GM21723 (cell line): ENCODE measurements at regions not wholly inside any gene's neighbourhood (a gene's known extent, or its start where the extent isn't known, plus 50 kb on each side); places are given as distances from the start of the nearest gene placed in this dataset.
"Not testable (repeated sequence)": the region's sequence is repeated elsewhere in the genome, so short reads cannot be mapped to it uniquely, and the experiment has no call there.

ENCODE experiments used
- ATAC-seq: cut with Tn5 transposase; IDR thresholded peaks from one replicate; pipeline ENCODE4 v1.9.1; 2021; ENCODE audit warnings: mild to moderate bottlenecking, moderate library complexity; ENCODE audit not compliant: unreplicated experiment

GRCh38 chr3:137295336-137295735, 337.6 kb downstream of the IL20RB start:
- ATAC-seq: no peak

DNA sequence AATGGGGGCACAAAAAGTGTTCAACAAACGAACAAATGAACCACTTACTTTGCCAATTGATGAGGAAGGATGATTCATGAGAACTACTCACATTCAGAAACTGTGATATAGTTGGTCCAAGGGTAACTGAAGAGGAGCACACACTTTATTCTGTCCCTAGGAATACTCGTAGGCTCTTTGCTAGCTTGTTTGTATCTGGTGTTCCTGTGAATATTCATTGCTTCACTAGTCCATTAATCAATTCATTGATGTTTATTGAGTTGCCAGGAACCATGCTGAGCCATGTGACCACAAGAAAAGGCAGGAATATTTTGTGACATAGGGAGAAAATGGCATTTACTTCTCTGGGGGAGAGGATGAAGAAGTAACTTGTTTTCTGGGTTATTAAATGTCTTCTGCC, 338.3 kb downstream of the IL20RB start:
- no peak for ATAC-seq

DNA sequence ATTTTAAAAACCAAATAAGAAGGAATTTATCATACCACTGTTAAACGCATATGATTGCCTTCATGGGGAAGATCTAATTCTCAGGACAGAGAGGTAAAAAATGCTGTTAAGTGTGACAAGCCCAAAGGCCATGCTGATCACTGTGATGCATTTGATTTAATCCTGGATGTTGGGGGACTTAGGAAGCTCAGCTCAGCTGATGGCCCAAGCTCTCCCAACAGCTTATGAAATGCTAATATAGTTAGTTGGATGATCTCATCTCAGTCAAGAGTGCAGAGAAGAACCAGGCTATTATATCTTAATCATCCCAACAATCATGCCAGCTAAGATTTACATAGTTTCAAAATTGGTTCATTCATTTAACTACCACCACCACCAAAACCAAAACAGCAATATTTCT, 340.0 kb downstream of the IL20RB start:
- no peak for ATAC-seq

GRCh38 chr3:137300703-137301102, 342.9 kb downstream of the IL20RB start:
- ATAC-seq: no peak

GRCh38 chr3:137304313-137305056, 346.7 kb downstream of the IL20RB start:
- ATAC-seq: no peak

GRCh38 chr3:137324114-137324513, 366.3 kb downstream of the IL20RB start:
- no peak for ATAC-seq

DNA sequence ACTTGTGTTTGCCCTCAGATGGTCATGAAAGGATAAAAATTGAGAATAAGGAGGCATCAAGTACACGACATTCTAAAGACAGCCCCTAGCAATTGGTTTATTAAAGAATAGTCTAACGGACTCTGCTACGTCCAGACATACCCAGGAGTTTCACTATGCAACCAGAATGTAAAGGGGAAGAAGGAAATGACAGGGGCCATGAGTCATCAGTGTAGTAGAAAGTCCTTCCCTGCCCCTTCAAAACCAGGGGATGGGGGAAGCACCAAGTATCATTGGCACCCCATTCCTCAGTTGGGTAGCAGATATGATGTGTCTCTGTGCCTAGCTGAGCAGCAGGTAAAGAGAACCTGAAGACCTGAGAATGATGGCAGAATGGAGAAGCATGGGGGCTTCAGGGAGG, 367.4 kb downstream of the IL20RB start:
- no peak for ATAC-seq

- ATAC-seq: no peak
These were observed 368.2 kb downstream of the IL20RB start for GRCh38 chr3:137325934-137326333.

GRCh38 chr3:137329594-137329993, 371.8 kb downstream of the IL20RB start:
- no peak for ATAC-seq

GRCh38 chr3:137330246-137330645, 372.5 kb downstream of the IL20RB start:
- ATAC-seq: peak; percentile 55

GRCh38 chr3:137332297-137332696, 374.5 kb downstream of the IL20RB start:
- no peak for ATAC-seq

DNA sequence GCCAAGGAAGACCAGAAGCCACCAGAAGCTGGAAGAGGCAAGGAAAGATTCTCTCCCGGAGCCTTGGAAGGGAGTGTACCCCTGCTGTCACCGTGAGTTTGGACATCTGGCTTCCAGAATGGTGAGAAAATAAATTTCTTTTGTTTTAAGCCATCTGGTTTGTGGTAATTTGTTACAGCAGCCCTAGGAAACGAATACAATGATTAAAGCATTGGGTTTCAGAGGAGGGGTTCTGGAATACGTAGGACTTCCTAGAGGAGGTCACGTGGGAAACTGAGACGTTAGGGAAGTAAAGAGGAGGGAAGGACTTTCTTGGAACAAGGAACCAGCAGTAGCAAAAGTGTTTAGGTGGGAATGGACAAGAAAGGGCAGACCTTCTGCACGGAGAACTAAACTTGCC, 377.7 kb downstream of the IL20RB start:
- ATAC-seq: no peak

DNA sequence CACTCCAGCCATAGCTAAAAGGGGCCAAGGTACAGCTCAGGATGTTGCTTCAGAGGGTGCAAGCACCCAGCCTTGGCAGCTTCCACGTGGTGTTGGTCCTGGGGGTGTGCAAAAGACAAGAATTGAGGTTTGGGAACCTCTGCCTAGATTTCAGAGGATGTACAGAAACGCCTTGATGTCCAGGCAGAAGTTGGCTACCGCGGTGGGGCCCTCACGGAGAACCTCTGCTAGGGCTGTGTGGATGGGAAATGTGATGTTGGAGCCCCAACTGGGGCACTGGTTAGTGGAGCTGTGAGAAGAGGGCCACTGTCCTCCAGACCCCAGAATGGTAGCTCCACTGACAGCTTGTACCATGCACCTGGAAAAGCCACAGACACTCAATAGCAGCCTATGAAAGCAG, 380.6 kb downstream of the IL20RB start:
- ATAC-seq: not testable (repeated sequence)

- no peak for ATAC-seq
These were observed 385.5 kb downstream of the IL20RB start for GRCh38 chr3:137343283-137343682.

DNA sequence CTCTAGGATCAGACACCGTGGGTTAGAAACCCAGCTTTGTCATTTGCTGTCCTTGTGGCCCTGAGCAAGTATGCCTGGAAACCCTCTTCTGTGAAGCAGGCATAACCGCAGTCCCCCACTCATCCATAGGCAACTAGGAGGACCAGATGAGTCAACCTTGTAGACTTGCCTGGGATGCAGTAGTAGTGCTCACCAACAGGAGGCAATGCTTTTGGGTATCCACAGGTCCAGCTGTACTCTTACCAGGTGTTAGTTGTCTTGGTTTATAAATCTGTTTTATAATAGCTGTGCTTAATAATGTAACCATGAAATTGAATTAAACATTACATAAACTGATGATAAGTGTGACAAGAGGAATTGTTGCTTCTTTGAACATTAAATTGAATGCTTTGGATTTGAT, 389.3 kb downstream of the IL20RB start:
- ATAC-seq: no peak

- ATAC-seq: no peak
These were observed 390.1 kb downstream of the IL20RB start for GRCh38 chr3:137347817-137348368.

DNA sequence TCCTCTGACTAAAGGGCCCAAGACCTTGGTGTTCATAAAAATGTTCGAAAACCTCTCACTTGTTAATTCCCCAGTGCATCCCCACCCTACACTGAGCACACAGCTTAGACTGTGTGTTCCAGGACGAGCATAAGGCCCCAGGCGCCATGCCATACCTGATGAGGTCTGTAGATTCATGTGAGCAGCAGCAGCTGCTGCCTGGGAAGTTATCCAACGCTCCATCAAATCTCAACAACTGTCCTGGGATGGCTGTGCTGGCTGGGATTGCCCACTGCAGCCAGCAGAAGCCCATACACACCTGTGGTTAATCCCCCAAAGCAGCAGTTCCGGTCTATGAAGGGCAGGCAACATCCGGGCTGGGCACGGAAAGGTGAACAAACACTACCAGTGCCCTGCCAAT, 391.2 kb downstream of the IL20RB start:
- ATAC-seq: no peak

DNA sequence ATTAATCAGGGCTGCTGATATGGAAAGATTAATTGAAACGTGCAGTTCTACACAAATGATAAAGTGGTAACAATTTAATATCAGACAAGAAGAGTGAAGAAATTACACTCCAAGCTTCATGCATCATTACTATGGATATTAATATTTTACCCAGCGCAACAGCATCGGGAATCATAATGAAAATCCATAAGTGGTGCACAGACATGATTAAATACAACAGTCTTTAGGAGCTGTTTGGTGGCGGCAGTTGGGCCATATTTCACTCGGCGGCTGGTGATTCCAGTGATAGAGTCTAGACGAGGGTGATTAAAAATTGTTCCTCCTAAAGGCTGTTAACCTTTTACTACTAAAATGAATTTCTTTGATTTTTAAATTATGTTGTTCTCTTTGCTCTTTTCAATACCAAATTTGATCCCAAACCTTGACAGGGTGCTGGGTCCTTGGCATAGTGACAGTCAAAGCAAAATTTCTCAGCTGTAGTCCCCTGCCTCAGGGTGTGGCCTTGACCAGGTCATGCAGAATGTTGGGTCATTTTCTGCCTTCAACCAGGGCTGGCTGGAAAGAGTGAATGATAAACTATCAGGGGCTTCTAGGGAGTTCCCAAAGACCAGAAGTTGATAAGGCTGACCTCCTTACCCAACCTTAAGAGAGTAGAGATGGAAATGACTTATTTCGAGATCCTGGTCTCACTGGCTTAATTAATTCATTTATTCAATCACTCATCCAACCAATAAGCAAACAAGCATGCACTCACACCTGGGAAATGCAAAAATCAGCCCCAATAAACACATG, 392.0 kb downstream of the IL20RB start:
- no peak for ATAC-seq

GRCh38 chr3:137360531-137361201, 402.9 kb downstream of the IL20RB start:
- no peak for ATAC-seq

DNA sequence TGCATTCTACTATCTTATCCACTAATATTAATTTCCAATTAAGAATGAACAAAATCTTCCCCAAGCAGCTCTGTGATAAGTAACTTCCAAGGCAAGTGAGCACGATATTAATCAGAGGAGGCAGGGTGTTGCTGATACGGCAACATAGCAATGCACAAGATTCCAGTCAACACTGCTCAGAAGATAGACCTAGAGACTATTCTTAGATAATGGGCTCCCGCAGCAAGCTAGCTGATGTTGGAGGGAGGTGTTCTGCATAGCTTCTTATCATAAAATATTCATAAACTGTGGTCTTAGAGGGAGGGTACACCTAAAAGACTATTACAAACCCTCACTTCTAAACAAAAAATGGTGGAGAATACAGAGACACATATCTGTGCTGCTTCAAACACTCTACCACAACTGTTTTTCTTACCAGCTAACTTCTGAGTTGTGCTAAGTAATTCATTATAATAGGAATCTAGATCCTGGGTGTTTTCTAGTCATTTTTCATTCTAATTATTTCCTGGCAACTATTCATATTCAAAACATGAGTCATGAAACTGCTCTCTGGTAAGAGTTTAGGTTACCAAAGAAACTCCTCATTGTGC, 382.0 kb upstream of the SOX14 start:
- no peak for ATAC-seq

GRCh38 chr3:137385922-137386321, 378.2 kb upstream of the SOX14 start:
- ATAC-seq: no peak
